CD8-positive, alpha-beta memory T cell (primary cell): ENCODE measurements at regions not wholly inside any gene's neighbourhood (a gene's known extent, or its start where the extent isn't known, plus 50 kb on each side); places are given as distances from the start of the nearest gene placed in this dataset.

Experiments used
- CTCF ChIA-PET: fragments of 350-600 bp; sonication (Branson Sonifier 250); formaldehyde crosslinking; loops from one replicate; lab custom pipeline; 2021; ENCODE audit warnings: antibody characterized with exemption; lab: Charles Lee
- POLR2A ChIA-PET: fragments of 350-600 bp; sonication (Branson Sonifier 250); formaldehyde crosslinking; loops from one replicate; lab custom pipeline; 2021; ENCODE audit warnings: antibody characterized with exemption; lab: Charles Lee
- DNase-seq, 5 donors: peaks; one replicate each; pipeline versions ENCODE4 v3.0.0 to v3.0.0-alpha.2; 2020 to 2022; ENCODE audit warnings: mixed read lengths in 1 of 5
- H3K27ac ChIP-seq: one replicate; pipeline ENCODE4 v1.7.0; 2013; ENCODE audit warnings: low read depth, mild to moderate bottlenecking, low read length, moderate library complexity
- H3K27me3 ChIP-seq: 2 replicates; pipeline ENCODE4 v1.7.0; 2013; ENCODE audit warnings: low read length, mild to moderate bottlenecking; ENCODE audit not compliant: insufficient read depth, poor library complexity, severe bottlenecking
- H3K36me3 ChIP-seq: 2 replicates; pipeline ENCODE4 v1.7.0; 2013; ENCODE audit warnings: mild to moderate bottlenecking, low read length, moderate library complexity; ENCODE audit not compliant: insufficient read depth
- H3K4me1 ChIP-seq: 2 replicates; pipeline ENCODE4 v1.7.0; 2013; ENCODE audit warnings: mild to moderate bottlenecking, low read length, moderate library complexity; ENCODE audit not compliant: insufficient read depth
- H3K4me3 ChIP-seq: 2 replicates; pipeline ENCODE4 v1.7.0; 2013; ENCODE audit warnings: mild to moderate bottlenecking, low read length
- H3K9me3 ChIP-seq: 2 replicates; pipeline ENCODE4 v1.7.0; 2013; ENCODE audit warnings: mild to moderate bottlenecking, low read length
- H3K27ac Mint-ChIP-seq, 8 donors: one replicate each; pipeline ENCODE4 v1.8.0; 2020 to 2021; ENCODE audit warnings: mixed read lengths in 8 of 8, mild to moderate bottlenecking in 6 of 8, inconsistent platforms in 3 of 8, moderate library complexity in 3 of 8
- H3K27me3 Mint-ChIP-seq, 2 donors: one replicate each; pipeline ENCODE4 v1.8.0; 2020 to 2021; ENCODE audit warnings: mixed read lengths in 2 of 2, mild to moderate bottlenecking in 1 of 2, moderate library complexity in 1 of 2
- H3K36me3 Mint-ChIP-seq, 3 donors: one replicate each; pipeline ENCODE4 v1.8.0; 2020 to 2021; ENCODE audit warnings: mixed read lengths in 3 of 3, inconsistent platforms in 1 of 3, mild to moderate bottlenecking in 1 of 3
- H3K4me1 Mint-ChIP-seq, 3 donors: one replicate each; pipeline ENCODE4 v1.8.0; 2020 to 2021; ENCODE audit warnings: mixed read lengths in 3 of 3, inconsistent platforms in 1 of 3, mild to moderate bottlenecking in 1 of 3
- H3K4me3 Mint-ChIP-seq, 7 donors: one replicate each; pipeline ENCODE4 v1.8.0; 2020 to 2021; ENCODE audit warnings: mixed read lengths in 7 of 7, mild to moderate bottlenecking in 6 of 7, moderate library complexity in 4 of 7, inconsistent platforms in 2 of 7
- H3K9me3 Mint-ChIP-seq, 5 donors: one replicate each; pipeline ENCODE4 v1.8.0; 2020 to 2022; ENCODE audit warnings: mixed read lengths in 5 of 5, mild to moderate bottlenecking in 3 of 5, moderate library complexity in 2 of 5, inconsistent platforms in 1 of 5

DNA sequence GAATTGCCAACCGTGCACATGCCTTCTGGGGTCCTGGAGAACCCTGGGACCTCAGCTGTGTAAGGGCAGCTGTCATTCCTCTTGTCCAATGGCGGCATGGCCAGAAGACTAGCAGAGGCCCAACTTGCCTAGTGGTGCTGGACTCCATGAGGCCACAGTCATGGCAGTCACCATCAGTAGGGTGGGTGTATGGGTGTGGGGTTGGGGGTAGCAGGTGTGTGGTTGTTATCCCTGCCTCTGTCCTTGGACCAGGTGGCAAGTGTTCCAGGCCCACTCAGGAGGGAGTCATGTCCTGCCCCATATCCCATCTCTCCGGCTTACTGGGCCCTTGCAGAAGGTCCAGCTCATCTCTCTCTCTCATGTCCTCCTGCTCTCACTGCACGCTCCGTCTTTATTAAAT, 1596.2 kb downstream of the MRPL39 start:
- Histone ChIP-seq H3K27ac (no peak overlapping the region), H3K27me3 (no peaks in the 10 kb centered on the region), H3K4me3 (no peak overlapping the region), H3K9me3 (no peaks in the 10 kb centered on the region), H3K36me3 (no peaks in the 10 kb centered on the region), H3K4me1 (no peaks in the 10 kb centered on the region)
- no peak overlapping the region for H3K4me3 Mint-ChIP-seq
- POLR2A ChIA-PET, result no interaction called here
- H3K36me3 Mint-ChIP-seq, result no peaks in the 10 kb centered on the region
- H3K27ac Mint-ChIP-seq, result no peak overlapping the region
- H3K9me3 Mint-ChIP-seq, result peaks cover 0 to 4% (median 0%) of the 10 kb centered on the region in 5 donors
- CTCF ChIA-PET, result no interaction called here
- no peaks in the 10 kb centered on the region for H3K4me1 Mint-ChIP-seq
- no peaks in the 10 kb centered on the region for H3K27me3 Mint-ChIP-seq
- DNase-seq, result no peak

DNA sequence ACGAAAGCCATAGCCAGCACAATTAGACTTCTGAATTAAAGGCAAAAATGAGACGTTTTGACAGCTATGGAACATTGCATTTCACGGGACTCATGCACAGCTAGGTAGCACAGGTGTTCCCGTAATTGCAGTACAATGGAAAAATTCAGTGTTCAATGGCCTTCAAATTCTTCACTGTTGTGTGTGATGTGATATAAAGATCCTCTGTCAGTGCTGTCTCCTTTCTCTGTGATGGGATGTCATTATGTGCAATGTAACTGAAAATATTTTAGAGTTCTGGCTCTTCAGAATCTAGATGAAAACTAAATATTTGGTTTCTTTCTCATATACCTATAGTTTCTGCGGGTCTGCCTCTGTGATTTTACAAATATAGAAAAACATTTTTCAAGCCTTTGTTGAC, 1599.7 kb downstream of the MRPL39 start:
- no peaks in the 10 kb centered on the region for H3K36me3 Mint-ChIP-seq
- DNase-seq, result no peak
- Histone ChIP-seq H3K9me3 (no peaks in the 10 kb centered on the region), H3K27me3 (no peaks in the 10 kb centered on the region), H3K36me3 (no peaks in the 10 kb centered on the region), H3K27ac (no peak overlapping the region), H3K4me3 (no peak overlapping the region), H3K4me1 (no peaks in the 10 kb centered on the region)
- H3K4me3 Mint-ChIP-seq, result no peak overlapping the region
- no peaks in the 10 kb centered on the region for H3K27me3 Mint-ChIP-seq
- H3K9me3 Mint-ChIP-seq, result peaks cover 0 to 4% (median 0%) of the 10 kb centered on the region in 5 donors
- ChIA-PET CTCF (no interaction called here), POLR2A (no interaction called here)
- H3K4me1 Mint-ChIP-seq, result peaks cover 0 to 6% (median 0%) of the 10 kb centered on the region in 3 donors
- H3K27ac Mint-ChIP-seq, result no peak overlapping the region

DNA sequence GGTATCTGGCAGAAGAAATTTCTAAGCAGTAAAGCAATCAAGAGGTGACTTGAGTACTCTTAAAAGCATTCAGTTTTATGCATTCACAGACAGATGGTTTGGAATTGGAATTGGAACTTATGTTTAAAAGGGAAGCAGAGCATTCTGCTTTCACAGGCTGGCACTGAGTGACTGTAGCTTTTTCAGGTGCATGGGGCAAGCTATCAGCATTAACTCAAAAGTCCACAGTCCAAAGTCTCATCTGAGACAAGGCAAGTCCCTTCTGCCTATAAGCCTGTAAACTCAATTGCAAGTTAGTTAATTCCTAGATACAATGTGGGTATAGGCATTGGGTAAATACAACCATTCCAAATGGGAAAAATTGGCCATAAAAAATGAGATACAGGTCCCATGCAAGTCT, 1620.3 kb downstream of the MRPL39 start:
- Histone ChIP-seq H3K4me3 (no peak overlapping the region), H3K9me3 (no peaks in the 10 kb centered on the region), H3K4me1 (no peaks in the 10 kb centered on the region), H3K36me3 (no peaks in the 10 kb centered on the region), H3K27me3 (no peaks in the 10 kb centered on the region), H3K27ac (no peak overlapping the region)
- no peaks in the 10 kb centered on the region for H3K4me1 Mint-ChIP-seq
- POLR2A ChIA-PET, result no interaction called here
- H3K4me3 Mint-ChIP-seq, result no peak overlapping the region
- H3K9me3 Mint-ChIP-seq, result peaks cover 0 to 6% (median 2%) of the 10 kb centered on the region in 5 donors
- CTCF ChIA-PET, result no interaction called here
- no peak overlapping the region for H3K27ac Mint-ChIP-seq
- DNase-seq, result no peak
- H3K27me3 Mint-ChIP-seq, result peaks cover 0 to 1% of the 10 kb centered on the region in 2 donors
- no peaks in the 10 kb centered on the region for H3K36me3 Mint-ChIP-seq

DNA sequence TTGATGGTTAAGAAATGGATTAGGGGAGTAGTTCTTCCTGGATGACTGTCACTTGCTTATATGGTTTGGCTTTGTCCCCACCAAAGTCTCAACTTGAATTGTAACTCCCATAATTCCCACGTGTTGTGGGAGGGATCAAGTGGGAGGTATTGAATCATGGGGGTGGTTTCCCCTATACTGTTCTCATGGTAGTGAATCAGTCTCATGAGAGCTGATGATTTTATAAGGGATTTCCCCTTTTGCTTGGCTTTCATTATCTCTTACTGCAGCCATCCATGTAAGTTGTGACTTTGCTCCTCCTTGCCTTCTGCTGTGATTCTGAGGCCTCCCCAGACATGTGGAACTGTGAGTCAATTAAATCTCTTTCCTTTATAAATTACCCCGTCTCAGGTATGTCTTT, 1621.1 kb downstream of the MRPL39 start:
- Histone ChIP-seq H3K9me3 (no peaks in the 10 kb centered on the region), H3K27me3 (no peaks in the 10 kb centered on the region), H3K36me3 (no peaks in the 10 kb centered on the region), H3K4me1 (no peaks in the 10 kb centered on the region), H3K27ac (no peak overlapping the region), H3K4me3 (no peak overlapping the region)
- DNase-seq, result no peak
- POLR2A ChIA-PET, result no interaction called here
- peaks cover 0 to 6% (median 2%) of the 10 kb centered on the region in 5 donors for H3K9me3 Mint-ChIP-seq
- CTCF ChIA-PET, result no interaction called here
- H3K4me3 Mint-ChIP-seq, result no peak overlapping the region
- no peaks in the 10 kb centered on the region for H3K4me1 Mint-ChIP-seq
- H3K36me3 Mint-ChIP-seq, result no peaks in the 10 kb centered on the region
- peaks cover 0 to 3% of the 10 kb centered on the region in 2 donors for H3K27me3 Mint-ChIP-seq
- no peak overlapping the region for H3K27ac Mint-ChIP-seq

DNA sequence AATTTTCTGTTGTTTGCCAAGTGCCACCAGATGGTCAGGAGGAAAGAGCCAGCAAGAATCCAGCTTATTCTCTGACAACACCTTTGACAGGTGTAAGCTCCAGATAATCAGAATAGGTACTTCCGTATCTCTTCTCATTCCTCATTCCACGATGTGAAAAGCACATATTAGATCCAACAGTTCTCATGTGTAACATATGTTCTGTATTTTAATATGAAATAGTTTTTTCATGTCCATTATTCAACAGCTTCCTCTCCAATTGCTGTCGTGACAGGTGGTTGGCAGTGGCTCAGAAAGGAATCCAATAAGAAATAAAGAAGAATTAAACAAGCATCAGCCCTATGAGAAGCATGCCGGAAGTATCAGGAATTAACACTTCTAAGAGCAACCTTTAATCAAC, 1624.7 kb downstream of the MRPL39 start:
- H3K36me3 ChIP-seq, result no peaks in the 10 kb centered on the region
- peaks cover 0 to 2% (median 0%) of the 10 kb centered on the region in 5 donors for H3K9me3 Mint-ChIP-seq
- H3K4me1 ChIP-seq, result no peaks in the 10 kb centered on the region
- H3K4me1 Mint-ChIP-seq, result peaks cover 0 to 2% (median 0%) of the 10 kb centered on the region in 3 donors
- H3K27ac ChIP-seq, result no peak overlapping the region
- H3K9me3 ChIP-seq, result no peaks in the 10 kb centered on the region
- CTCF ChIA-PET, result no interaction called here
- no peaks in the 10 kb centered on the region for H3K27me3 ChIP-seq
- peaks cover 3 to 4% of the 10 kb centered on the region in 2 donors for H3K27me3 Mint-ChIP-seq
- H3K36me3 Mint-ChIP-seq, result no peaks in the 10 kb centered on the region
- no peak overlapping the region for H3K27ac Mint-ChIP-seq
- DNase-seq, result no peak
- H3K4me3 ChIP-seq, result no peak overlapping the region
- no peak overlapping the region for H3K4me3 Mint-ChIP-seq
- POLR2A ChIA-PET, result no interaction called here

DNA sequence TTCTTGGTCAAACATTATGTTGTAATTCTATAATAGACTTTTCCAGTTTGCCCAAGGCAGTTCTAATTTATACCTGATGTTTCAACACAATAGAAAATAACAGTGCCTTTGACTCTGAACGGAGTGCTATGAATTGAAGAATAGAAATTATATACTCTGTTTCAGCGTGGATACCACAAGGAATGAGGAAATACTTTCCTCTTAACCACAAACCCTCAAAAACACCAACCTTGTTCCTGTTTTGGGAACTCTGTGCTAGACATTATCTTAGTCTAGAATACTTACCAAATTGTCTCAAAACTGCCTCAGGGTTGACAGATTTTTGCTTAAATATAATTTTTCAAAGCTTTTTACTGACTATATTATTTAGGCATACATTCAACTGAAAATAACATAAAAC, 1629.3 kb downstream of the MRPL39 start:
- POLR2A ChIA-PET, result no interaction called here
- DNase-seq, result no peak
- no peaks in the 10 kb centered on the region for H3K27me3 ChIP-seq
- Mint-ChIP-seq H3K27ac (no peak overlapping the region), H3K36me3 (no peaks in the 10 kb centered on the region), H3K9me3 (no peaks in the 10 kb centered on the region), H3K4me3 (no peak overlapping the region), H3K4me1 (peaks cover 0 to 2% (median 0%) of the 10 kb centered on the region in 3 donors), H3K27me3 (peaks cover 3 to 4% of the 10 kb centered on the region in 2 donors)
- no peak overlapping the region for H3K4me3 ChIP-seq
- CTCF ChIA-PET, result no interaction called here
- no peak overlapping the region for H3K27ac ChIP-seq
- H3K36me3 ChIP-seq, result no peaks in the 10 kb centered on the region
- no peaks in the 10 kb centered on the region for H3K9me3 ChIP-seq
- no peaks in the 10 kb centered on the region for H3K4me1 ChIP-seq

DNA sequence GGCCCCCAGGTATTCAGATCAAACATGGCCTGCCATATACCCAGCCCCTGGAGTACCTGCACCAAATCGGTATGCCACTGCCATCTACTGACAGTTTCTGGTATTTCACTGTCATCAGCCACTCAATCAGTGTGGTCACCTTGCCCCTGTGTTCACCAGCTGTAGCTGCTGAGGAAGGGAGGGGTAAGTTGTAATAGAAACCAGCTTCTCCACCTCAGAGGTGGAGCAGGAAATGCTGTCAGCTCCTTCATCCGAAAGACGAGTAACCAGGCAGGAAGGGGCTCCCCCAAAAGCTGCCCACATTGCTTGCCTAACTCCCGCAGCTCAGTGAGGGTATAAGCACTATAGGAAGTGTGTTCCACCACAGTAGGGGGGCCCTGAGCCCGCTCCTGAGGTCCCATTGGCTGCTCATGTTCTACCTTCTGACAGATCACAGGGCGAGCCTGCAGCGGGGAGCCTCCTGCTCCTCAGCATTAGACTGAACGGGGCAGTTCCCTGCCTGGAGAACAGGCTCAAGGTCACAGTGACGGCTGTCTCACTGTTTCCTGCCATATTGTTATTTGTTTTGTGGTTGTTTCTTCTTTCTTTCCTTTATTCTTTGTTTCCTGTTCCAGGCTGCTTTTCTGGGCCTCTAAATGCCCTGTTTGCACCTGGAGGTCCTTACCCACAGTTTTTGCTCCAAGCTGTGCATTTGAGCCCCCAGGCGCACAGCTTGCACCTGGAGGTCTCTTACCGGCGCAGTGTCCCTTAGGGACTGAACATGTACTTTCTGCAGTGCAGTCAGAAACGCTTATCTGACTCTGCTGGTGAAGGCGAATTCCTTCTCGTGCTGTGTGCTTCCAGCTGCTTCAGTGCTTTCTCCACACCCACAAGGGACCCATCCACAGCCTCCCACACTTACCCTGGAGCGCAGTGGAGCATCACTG, 1638.3 kb downstream of the MRPL39 start:
- Histone ChIP-seq H3K36me3 (no peaks in the 10 kb centered on the region), H3K27me3 (no peaks in the 10 kb centered on the region), H3K9me3 (no peaks in the 10 kb centered on the region), H3K4me1 (peaks cover 10% of the 10 kb centered on the region), H3K27ac (no peak overlapping the region), H3K4me3 (no peak overlapping the region)
- Mint-ChIP-seq H3K4me1 (peaks cover 12 to 21% (median 18%) of the 10 kb centered on the region in 3 donors), H3K9me3 (no peaks in the 10 kb centered on the region), H3K4me3 (peak overlapping the region in 6 of 7 donors; percentile 17 to 83 (median 63)), H3K27me3 (no peaks in the 10 kb centered on the region), H3K27ac (peak overlapping the region; percentile 35 to 96 (median 70)), H3K36me3 (no peaks in the 10 kb centered on the region)
- CTCF ChIA-PET, result interaction anchor here (0.7 to 1.6 kb wide), 7 partner anchors 11 to 1417 kb away, joined by 3 to 6 read pairs (median 3); no protein-coding TSS in a partner anchor
- POLR2A ChIA-PET, result no interaction called here
- peak; percentile 30 to 85 (median 77) for DNase-seq

DNA sequence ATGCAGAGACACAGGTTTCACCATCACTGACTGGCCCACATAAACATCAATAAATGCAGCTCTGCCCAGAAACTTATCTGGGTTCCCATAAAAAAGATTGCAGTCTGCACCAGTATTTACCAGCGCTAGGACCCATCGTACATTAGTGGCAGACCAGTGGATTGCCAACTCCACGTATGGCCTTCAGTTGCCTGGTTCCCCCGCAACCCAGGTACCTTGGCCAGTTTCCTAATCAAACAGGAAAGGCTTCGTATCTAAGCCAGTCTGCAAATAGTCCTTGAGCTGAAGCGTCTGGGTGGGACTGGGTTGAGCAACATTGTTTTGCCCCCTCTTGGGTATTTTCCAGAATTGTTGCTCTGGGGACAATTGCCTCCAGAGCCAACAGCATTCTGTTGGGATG, 1639.3 kb downstream of the MRPL39 start:
- no peaks in the 10 kb centered on the region for H3K36me3 Mint-ChIP-seq
- H3K27ac Mint-ChIP-seq, result peak overlapping the region in 3 of 8 donors; percentile 21 to 72 (median 22)

More for the DNA sequence above, 1639.3 kb downstream of the MRPL39 start:
- Histone ChIP-seq H3K27ac (no peak overlapping the region), H3K9me3 (no peaks in the 10 kb centered on the region), H3K36me3 (no peaks in the 10 kb centered on the region), H3K4me3 (no peak overlapping the region), H3K27me3 (no peaks in the 10 kb centered on the region), H3K4me1 (peaks cover 10% of the 10 kb centered on the region)
- DNase-seq, result no peak
- H3K27me3 Mint-ChIP-seq, result no peaks in the 10 kb centered on the region
- H3K4me3 Mint-ChIP-seq, result no peak overlapping the region
- H3K9me3 Mint-ChIP-seq, result no peaks in the 10 kb centered on the region
- peaks cover 12 to 21% (median 18%) of the 10 kb centered on the region in 3 donors for H3K4me1 Mint-ChIP-seq
- ChIA-PET CTCF (interaction anchor here (1.4 to 1.6 kb wide), 2 partner anchors 32 to 116 kb away, joined by 3 to 6 read pairs; no protein-coding TSS in a partner anchor), POLR2A (no interaction called here)
